ENCODE measurements at regions not wholly inside any gene's neighbourhood (a gene's known extent, or its start where the extent isn't known, plus 50 kb on each side); places are given as distances from the start of the nearest gene placed in this dataset.

DNA sequence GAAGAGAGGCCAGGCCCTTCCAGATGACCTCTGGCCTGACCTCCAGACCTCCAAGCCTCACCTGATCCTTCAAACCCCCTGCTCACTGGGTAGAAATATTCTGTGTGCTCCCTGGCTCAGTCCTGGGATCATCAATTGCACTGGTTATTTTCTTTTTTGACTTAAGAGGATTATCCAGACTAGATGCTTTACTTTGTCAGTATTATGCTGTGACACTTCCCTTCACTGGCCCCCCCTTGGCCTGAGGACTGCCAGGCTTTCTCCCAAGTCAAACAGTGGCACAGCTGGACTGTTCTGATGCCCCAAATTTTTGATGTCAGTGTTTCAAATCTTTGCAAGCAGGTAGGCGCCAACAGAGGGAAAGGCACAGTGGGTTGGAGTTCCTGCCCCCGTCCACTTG lies 156.3 kb upstream of the SKOR2 start:
- DNase-seq (ENCODE audit: low read depth in 4 of 6, low spot score in 6 of 6), result no peak
- Histone ChIP-seq H3K9me3 (ENCODE audit: control insufficient read depth, insufficient read depth, low read length) (no peaks in the 10 kb centered on the region), H3K36me3 (ENCODE audit: control insufficient read depth, insufficient read depth, low read length) (no peaks in the 10 kb centered on the region), H3K27me3 (ENCODE audit: control insufficient read depth, insufficient read depth, low read length) (peaks cover 4% of the 10 kb centered on the region), H3K4me1 (ENCODE audit: control insufficient read depth, insufficient read depth, low read length) (no peaks in the 10 kb centered on the region), H3K4me3 (ENCODE audit: low read depth, low read length) (no peak overlapping the region), H3K27ac (ENCODE audit: low read depth, low read length) (no peak overlapping the region)
- 63% methylated on average over 1 of the region's 2 CpGs for WGBS (ENCODE audit: insufficient coverage)

DNA sequence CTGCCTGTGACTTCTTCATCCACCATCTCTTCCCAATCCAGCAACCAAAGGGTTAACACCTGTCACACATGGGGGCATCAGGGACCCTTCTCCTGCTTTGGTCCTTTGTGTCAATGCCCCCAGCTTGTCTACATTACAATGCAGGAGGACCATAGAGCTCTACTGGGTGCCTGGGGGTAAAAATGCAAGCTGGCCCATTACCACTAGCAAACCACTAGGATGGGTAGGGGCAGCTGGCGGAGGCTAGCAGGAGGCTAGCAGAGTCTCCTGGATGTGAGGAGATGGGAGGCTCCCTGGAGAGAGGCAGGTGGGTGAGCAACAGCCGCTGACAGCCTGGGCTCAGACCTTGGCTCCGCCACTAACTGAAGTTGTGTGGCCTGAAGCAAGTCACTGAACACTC lies 153.4 kb upstream of the SKOR2 start:
- no peaks in the 10 kb centered on the region for H3K36me3 ChIP-seq (ENCODE audit: control insufficient read depth, insufficient read depth, low read length)
- H3K4me1 ChIP-seq (ENCODE audit: control insufficient read depth, insufficient read depth, low read length), result no peaks in the 10 kb centered on the region
- H3K4me3 ChIP-seq (ENCODE audit: low read depth, low read length), result no peak overlapping the region
- WGBS (ENCODE audit: insufficient coverage), result 71% methylated on average over 3 of the region's 3 CpGs
- no peaks in the 10 kb centered on the region for H3K27me3 ChIP-seq (ENCODE audit: control insufficient read depth, insufficient read depth, low read length)
- no peak for DNase-seq (ENCODE audit: low read depth in 4 of 6, low spot score in 6 of 6)
- H3K27ac ChIP-seq (ENCODE audit: low read depth, low read length), result no peak overlapping the region
- no peaks in the 10 kb centered on the region for H3K9me3 ChIP-seq (ENCODE audit: control insufficient read depth, insufficient read depth, low read length)

DNA sequence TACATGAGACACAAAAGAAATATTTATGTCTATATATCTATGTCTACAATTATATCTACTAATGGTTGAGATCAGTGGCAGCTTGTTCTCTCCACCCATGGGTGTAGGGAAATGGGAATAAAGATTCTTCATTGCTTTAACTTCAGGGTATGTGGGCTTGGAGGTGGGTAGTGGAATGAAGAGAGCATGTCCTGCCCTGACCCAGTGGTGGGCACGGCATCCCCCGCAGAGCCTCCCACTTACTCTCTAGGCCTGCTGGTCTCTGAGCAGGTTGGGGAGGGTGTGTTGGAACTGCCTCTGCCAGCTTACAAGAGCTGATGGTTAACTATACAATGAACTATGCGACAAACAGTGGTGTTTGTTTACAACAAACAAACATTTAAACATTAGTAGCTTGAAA lies 152.5 kb upstream of the SKOR2 start:
- no CpG with 5 or more reads among the region's 3 CpGs for WGBS (ENCODE audit: insufficient coverage)
- Histone ChIP-seq H3K4me3 (ENCODE audit: low read depth, low read length) (no peak overlapping the region), H3K4me1 (ENCODE audit: control insufficient read depth, insufficient read depth, low read length) (no peaks in the 10 kb centered on the region), H3K9me3 (ENCODE audit: control insufficient read depth, insufficient read depth, low read length) (no peaks in the 10 kb centered on the region), H3K27ac (ENCODE audit: low read depth, low read length) (no peak overlapping the region), H3K27me3 (ENCODE audit: control insufficient read depth, insufficient read depth, low read length) (no peaks in the 10 kb centered on the region), H3K36me3 (ENCODE audit: control insufficient read depth, insufficient read depth, low read length) (no peaks in the 10 kb centered on the region)
- no peak for DNase-seq (ENCODE audit: low read depth in 4 of 6, low spot score in 6 of 6)

DNA sequence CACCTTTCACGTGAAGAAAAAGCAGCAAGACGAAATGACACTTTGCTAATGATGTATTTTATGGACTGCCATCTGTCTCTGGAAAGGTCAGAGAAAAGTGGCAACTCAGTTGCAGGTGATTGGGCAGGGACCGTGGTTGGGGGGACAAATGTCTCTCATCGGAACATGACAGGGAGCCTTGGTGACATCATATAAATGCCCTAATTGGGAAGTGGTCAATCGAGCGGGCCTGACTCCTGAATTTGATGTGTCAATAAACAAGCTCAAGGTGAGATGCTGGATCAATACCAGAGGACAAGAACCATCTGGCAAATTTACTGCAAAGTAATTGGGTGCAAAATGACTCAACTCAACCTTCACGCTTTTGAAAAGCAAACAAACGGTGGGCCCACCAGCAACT lies 151.9 kb upstream of the SKOR2 start:
- no peak overlapping the region for H3K27ac ChIP-seq (ENCODE audit: low read depth, low read length)
- WGBS (ENCODE audit: insufficient coverage), result 73% methylated on average over 7 of the region's 8 CpGs
- H3K4me3 ChIP-seq (ENCODE audit: low read depth, low read length), result no peak overlapping the region
- no peaks in the 10 kb centered on the region for H3K4me1 ChIP-seq (ENCODE audit: control insufficient read depth, insufficient read depth, low read length)
- no peaks in the 10 kb centered on the region for H3K27me3 ChIP-seq (ENCODE audit: control insufficient read depth, insufficient read depth, low read length)
- no peaks in the 10 kb centered on the region for H3K9me3 ChIP-seq (ENCODE audit: control insufficient read depth, insufficient read depth, low read length)
- no peaks in the 10 kb centered on the region for H3K36me3 ChIP-seq (ENCODE audit: control insufficient read depth, insufficient read depth, low read length)
- no peak for DNase-seq (ENCODE audit: low read depth in 4 of 6, low spot score in 6 of 6)

DNA sequence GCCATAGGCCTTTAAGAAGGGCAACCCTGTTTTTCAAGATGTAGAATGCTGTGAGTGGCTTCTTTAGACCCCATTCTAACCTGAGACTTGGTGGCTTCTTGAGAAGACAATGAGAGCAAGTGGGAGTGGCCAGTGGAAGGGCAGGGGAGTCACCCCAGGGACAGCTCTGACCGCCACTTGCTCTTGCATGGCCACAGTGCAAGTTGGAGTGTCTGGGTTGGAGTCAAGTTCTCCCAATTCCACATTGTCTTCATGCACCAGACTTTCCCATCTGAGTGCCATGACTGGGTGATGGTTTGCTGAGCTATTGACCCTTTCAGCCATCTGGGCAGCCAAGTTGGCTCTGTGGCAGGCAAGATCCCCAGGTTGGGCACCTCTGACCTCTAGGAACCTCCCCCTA lies 148.0 kb upstream of the SKOR2 start:
- Histone ChIP-seq H3K9me3 (ENCODE audit: control insufficient read depth, insufficient read depth, low read length) (no peaks in the 10 kb centered on the region), H3K4me1 (ENCODE audit: control insufficient read depth, insufficient read depth, low read length) (no peaks in the 10 kb centered on the region), H3K36me3 (ENCODE audit: control insufficient read depth, insufficient read depth, low read length) (no peaks in the 10 kb centered on the region), H3K27ac (ENCODE audit: low read depth, low read length) (no peak overlapping the region), H3K27me3 (ENCODE audit: control insufficient read depth, insufficient read depth, low read length) (no peaks in the 10 kb centered on the region), H3K4me3 (ENCODE audit: low read depth, low read length) (no peak overlapping the region)
- no peak for DNase-seq (ENCODE audit: low read depth in 4 of 6, low spot score in 6 of 6)
- WGBS (ENCODE audit: insufficient coverage), result 40% methylated on average over 1 of the region's 1 CpG

DNA sequence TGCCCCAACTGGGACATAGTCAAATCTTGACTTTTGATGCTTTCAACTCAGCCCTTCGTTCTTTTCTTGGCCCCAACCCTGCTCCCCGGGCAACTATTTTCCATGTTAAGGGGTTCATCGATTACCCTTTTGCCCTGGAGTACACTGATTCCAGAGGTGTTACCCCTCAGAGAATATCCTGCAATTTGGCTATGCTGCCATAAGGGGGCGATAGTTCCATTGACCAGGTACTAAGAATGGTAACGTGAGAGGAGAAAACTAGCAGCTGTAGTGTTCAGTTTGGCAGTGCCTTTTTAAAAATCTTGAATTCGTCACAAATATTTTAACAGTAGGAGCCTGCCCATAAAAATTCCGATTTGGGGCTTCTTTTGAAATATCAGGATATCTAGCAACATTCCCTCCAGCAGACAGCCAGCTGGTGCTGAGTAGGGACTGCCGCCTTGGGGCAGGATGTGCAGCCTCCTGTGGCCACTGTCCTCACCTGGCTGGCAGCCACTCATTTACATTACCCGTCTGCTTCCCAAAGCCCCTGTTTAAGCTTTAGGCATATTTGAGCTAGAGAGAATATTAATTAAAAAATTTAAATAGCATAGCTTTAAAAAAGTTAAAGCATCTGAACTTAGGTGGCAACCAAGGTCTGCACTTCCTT lies 146.3 kb upstream of the SKOR2 start:
- H3K4me1 ChIP-seq (ENCODE audit: control insufficient read depth, insufficient read depth, low read length), result no peaks in the 10 kb centered on the region
- H3K36me3 ChIP-seq (ENCODE audit: control insufficient read depth, insufficient read depth, low read length), result no peaks in the 10 kb centered on the region
- H3K4me3 ChIP-seq (ENCODE audit: low read depth, low read length), result no peak overlapping the region
- WGBS (ENCODE audit: insufficient coverage), result 33% methylated on average over 7 of the region's 9 CpGs
- no peaks in the 10 kb centered on the region for H3K9me3 ChIP-seq (ENCODE audit: control insufficient read depth, insufficient read depth, low read length)
- no peak for DNase-seq (ENCODE audit: low read depth in 4 of 6, low spot score in 6 of 6)
- H3K27ac ChIP-seq (ENCODE audit: low read depth, low read length), result no peak overlapping the region
- no peaks in the 10 kb centered on the region for H3K27me3 ChIP-seq (ENCODE audit: control insufficient read depth, insufficient read depth, low read length)

DNA sequence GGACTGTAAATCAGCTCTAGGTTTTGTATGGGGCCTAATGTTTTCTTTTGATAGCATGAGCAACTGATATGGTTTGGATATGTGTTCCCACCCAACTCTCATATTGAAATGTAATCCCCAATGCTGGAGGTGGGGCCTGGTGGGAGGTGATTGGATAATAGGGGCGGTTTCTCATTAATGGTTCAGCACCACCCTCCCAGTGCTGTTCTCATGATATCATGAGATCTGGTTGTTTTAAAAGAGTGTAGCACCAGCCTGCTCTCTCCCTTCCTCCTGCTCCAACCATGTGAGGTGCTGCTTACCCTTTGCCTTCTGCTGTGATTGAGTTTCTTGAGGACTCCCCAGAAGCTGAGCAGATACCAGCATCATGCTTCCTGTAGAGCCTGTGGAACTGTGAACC lies 140.2 kb upstream of the SKOR2 start:
- Histone ChIP-seq H3K4me1 (ENCODE audit: control insufficient read depth, insufficient read depth, low read length) (no peaks in the 10 kb centered on the region), H3K27ac (ENCODE audit: low read depth, low read length) (no peak overlapping the region), H3K36me3 (ENCODE audit: control insufficient read depth, insufficient read depth, low read length) (no peaks in the 10 kb centered on the region), H3K4me3 (ENCODE audit: low read depth, low read length) (no peak overlapping the region), H3K27me3 (ENCODE audit: control insufficient read depth, insufficient read depth, low read length) (no peaks in the 10 kb centered on the region), H3K9me3 (ENCODE audit: control insufficient read depth, insufficient read depth, low read length) (no peaks in the 10 kb centered on the region)
- WGBS (ENCODE audit: insufficient coverage), result no CpG with 5 or more reads among the region's 1 CpG
- no peak for DNase-seq (ENCODE audit: low read depth in 4 of 6, low spot score in 6 of 6)

DNA sequence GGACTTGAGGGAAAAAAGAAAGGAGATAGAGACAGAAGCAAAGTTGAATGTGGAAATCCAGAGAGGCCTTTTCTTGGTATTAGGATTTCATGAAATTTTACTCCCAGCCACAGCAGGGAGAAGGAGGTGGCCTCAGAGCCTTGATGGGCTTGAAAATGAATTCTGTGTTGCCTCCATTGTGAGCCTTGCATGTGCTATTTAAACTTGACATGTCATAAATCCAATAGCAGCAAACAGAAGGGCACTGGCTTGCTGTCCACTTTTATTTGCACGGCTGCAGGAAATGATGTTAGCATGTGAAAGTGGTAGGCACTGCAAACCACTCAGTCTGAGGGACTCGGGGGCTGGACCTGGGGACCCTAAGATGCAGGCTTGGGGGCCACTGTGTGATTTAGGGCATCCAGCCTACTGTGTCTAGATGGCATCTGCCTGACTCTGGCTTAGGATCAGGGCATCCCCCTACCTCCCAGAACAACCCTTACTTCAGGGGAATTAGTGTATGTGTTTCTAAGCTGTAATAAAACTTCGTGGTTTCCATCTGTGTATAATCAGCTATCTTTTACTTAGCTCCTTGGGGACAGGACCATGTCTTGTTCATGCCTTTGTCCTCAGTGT lies 139.1 kb upstream of the SKOR2 start:
- Histone ChIP-seq H3K4me1 (ENCODE audit: control insufficient read depth, insufficient read depth, low read length) (no peaks in the 10 kb centered on the region), H3K4me3 (ENCODE audit: low read depth, low read length) (no peak overlapping the region), H3K9me3 (ENCODE audit: control insufficient read depth, insufficient read depth, low read length) (peaks cover 2% of the 10 kb centered on the region), H3K27ac (ENCODE audit: low read depth, low read length) (no peak overlapping the region), H3K27me3 (ENCODE audit: control insufficient read depth, insufficient read depth, low read length) (no peaks in the 10 kb centered on the region), H3K36me3 (ENCODE audit: control insufficient read depth, insufficient read depth, low read length) (no peaks in the 10 kb centered on the region)
- peak in 1 of 6 donors; percentile 27 for DNase-seq (ENCODE audit: low read depth in 4 of 6, low spot score in 6 of 6)
- 10% methylated on average over 1 of the region's 3 CpGs for WGBS (ENCODE audit: insufficient coverage)

DNA sequence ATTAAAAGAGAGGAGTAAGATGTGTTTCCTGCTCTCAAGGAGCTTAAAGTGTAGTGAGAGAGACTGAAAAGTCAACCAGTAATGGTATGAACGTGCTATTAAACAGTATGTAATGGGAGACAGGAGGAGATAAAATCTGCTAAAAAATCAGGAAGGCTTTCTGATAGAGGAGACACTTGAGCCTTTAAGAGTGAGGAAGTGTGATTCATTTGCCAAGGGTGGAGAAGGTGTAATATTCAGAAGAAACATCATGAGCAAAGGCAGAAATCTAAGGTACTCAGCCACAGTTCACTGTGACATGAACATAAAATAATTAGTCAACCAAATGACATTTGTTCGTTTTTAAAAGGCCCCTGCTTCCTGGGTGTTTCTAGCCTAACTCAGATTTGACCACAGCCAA lies 137.8 kb upstream of the SKOR2 start:
- WGBS (ENCODE audit: insufficient coverage), result 50% methylated on average over 1 of the region's 2 CpGs
- DNase-seq (ENCODE audit: low read depth in 4 of 6, low spot score in 6 of 6), result no peak

DNA sequence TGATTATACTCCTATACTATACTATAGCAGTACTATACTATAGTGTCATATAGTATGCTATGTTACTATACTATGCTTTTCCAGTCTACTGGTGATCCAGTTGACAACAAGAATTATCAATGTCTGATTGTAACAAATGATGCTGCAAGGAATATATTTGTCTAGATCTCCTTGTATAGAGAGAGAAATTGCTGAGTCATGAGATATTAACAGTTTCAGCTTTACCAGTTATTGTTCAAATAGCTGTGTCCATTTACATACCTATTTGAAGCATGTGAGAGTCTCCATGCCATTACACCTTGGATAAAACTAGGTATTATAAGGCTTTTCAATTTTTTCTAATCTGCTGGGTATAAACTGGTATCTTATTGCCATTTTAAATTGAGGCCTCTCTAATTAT lies 136.4 kb upstream of the SKOR2 start:
- Histone ChIP-seq H3K27ac (ENCODE audit: low read depth, low read length) (no peak overlapping the region), H3K4me1 (ENCODE audit: control insufficient read depth, insufficient read depth, low read length) (no peaks in the 10 kb centered on the region), H3K4me3 (ENCODE audit: low read depth, low read length) (no peak overlapping the region), H3K27me3 (ENCODE audit: control insufficient read depth, insufficient read depth, low read length) (no peaks in the 10 kb centered on the region), H3K9me3 (ENCODE audit: control insufficient read depth, insufficient read depth, low read length) (peaks cover 3% of the 10 kb centered on the region), H3K36me3 (ENCODE audit: control insufficient read depth, insufficient read depth, low read length) (no peaks in the 10 kb centered on the region)
- DNase-seq (ENCODE audit: low read depth in 4 of 6, low spot score in 6 of 6), result no peak

More for the DNA sequence above, 137.8 kb upstream of the SKOR2 start:
- no peaks in the 10 kb centered on the region for H3K36me3 ChIP-seq (ENCODE audit: control insufficient read depth, insufficient read depth, low read length)
- no peaks in the 10 kb centered on the region for H3K27me3 ChIP-seq (ENCODE audit: control insufficient read depth, insufficient read depth, low read length)
- no peak overlapping the region for H3K27ac ChIP-seq (ENCODE audit: low read depth, low read length)
- no peaks in the 10 kb centered on the region for H3K4me1 ChIP-seq (ENCODE audit: control insufficient read depth, insufficient read depth, low read length)
- no peak overlapping the region for H3K4me3 ChIP-seq (ENCODE audit: low read depth, low read length)
- peaks cover 3% of the 10 kb centered on the region for H3K9me3 ChIP-seq (ENCODE audit: control insufficient read depth, insufficient read depth, low read length)

Measured in spinal cord (tissue), 9 donors.